Dedifferentiated amniotic fluid mesenchymal stem cell (primary cell): ENCODE measurements at regions not wholly inside any gene's neighbourhood (a gene's known extent, or its start where the extent isn't known, plus 50 kb on each side); places are given as distances from the start of the nearest gene placed in this dataset.
"Not testable (repeated sequence)": the region's sequence is repeated elsewhere in the genome, so short reads cannot be mapped to it uniquely, and the experiment has no call there.

ENCODE experiments used
- DNase-seq: peaks from one replicate; pipeline ENCODE4 v3.0.0-alpha.2; 2016; ENCODE audit errors: extremely low spot score

- not testable (repeated sequence) for DNase-seq
Measured at GRCh38 chr10:53342531-53342930, 569.9 kb upstream of the MBL2 start.

DNA sequence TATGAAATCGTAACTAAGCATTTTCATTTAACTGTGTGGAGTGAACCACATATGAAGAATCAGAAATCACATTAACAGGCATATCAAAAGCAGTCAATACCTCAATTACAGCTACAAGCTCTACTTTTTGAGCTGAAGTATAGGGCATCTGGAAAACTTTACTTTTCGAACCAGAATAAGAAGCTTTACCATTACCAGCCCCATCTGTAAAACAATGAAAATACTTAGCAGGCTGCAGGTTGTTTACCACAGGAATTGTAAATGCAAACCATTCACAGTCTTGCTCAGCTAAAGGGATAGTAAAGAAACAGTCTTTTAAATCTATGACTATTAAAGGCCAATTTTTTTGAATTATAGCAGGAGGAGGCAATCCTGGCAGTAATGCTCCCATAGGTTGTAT lies 565.6 kb upstream of the MBL2 start:
- DNase-seq = not testable (repeated sequence)

DNA sequence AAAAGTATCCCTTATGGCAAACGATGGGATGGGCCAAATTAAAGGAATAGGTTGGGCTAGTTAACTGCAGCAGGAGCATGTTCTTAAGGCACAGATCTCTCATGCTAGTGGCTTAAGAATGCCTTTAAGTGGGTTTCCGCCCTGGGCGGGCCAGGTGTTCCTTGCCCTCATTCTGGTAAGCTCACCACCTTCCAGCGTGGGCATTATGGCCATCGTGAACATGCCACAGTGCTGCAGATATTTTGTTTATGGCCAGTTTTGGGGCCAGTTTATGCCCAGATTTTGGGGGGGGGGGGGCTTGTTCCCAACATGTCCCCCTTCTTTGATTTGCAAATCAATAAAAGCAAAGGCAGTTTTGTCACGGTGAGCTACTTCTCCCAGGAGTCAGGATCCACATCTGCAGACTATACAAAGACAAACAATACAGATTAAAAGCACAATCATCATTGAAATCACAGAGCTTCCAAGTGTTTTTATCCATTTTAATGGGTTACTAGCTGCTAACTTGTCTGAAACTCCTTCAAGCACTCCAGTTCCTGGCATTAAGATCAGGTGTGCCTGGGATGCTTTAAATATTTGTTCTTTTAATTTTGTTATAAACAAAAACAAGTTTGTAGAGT lies 563.3 kb upstream of the MBL2 start:
- DNase-seq = not testable (repeated sequence)

GRCh38 chr10:53331460-53331859 lies 558.9 kb upstream of the MBL2 start:
- DNase-seq = no peak

GRCh38 chr10:53326401-53327305 lies 554.1 kb upstream of the MBL2 start:
- DNase-seq = not testable (repeated sequence)

GRCh38 chr10:53325066-53325465 lies 552.5 kb upstream of the MBL2 start:
- no peak for DNase-seq

- peak; percentile 43 for DNase-seq
Measured at GRCh38 chr10:53315709-53316108, 543.1 kb upstream of the MBL2 start.

DNA sequence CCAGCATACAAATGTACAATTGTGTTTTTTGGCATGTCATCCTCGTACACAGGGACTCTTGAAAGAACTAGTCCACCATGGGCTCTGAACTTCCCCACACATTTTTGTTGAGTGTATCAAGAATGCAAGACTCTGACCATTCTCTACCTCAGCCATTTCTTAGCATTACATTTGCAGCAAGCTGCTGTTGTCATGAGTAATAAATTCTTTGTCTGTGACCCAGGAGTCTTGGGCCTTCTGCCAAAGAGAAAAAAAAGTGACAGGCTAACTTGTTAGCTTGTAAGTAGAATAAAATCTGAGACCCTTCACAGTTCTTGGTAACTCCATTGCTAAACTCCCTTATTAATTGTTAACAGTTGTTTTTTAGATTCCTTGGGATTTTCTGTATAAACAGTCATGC lies 542.3 kb upstream of the MBL2 start:
- DNase-seq = peak; percentile 92

- no peak for DNase-seq
Measured at GRCh38 chr10:53298443-53298842, 525.9 kb upstream of the MBL2 start.

- DNase-seq = no peak
Measured at GRCh38 chr10:53284615-53285182, 512.1 kb upstream of the MBL2 start.

DNA sequence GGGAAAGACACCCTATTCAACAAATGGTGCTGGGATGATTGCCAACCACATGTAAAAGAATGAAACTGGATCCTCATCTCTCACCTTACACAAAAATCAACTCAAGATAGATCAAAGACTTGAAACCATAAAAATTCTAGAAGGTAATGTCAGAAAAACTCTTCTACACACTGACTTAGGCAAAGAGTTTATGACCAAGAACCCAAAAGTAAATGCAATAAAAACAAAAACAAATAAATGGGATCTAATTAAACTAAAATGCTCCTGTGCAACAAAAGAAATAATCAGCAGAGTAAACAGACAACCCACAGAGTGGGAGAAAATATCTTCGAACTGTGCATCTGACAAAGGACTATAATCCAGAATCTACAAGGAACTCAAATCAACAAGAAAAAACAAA lies 504.2 kb upstream of the MBL2 start:
- DNase-seq = no peak

DNA sequence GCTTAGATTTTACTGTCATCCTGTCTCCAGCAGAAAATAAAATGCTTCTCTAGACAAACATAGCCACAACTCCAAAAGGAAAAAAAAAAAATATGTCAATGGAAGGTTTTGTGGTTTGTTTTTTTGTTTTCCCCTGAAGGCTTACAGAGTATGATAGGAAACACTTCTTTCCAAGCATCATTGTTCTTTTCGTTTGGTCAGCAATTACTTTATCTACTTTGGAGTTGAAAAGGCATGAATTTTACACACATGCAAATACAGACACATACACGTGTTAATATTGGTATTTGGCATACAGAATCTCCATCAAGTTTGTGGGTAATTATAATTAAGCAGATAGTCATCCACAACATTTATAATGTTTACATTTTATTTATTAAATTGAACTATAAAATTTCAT lies 496.9 kb upstream of the MBL2 start:
- DNase-seq = no peak

DNA sequence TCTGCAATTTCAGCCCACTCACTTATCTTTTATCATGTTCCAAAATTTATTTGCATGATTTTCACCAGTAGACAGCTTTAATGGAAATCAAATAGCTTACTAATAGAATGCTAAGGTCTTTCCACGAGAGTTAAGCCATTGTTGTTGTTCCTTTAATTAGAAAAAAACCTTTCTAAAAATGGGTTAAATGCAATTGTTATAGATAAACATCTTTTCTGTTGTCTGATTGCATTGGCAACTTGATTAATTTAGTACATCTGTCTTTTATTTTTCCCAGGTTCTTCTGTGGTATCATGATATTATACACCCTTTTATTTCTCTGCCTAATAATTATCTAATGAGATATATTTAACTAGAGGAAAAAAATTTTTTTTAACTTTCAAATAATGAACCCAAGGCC lies 487.6 kb upstream of the MBL2 start:
- DNase-seq = no peak

GRCh38 chr10:53256623-53257022 lies 484.0 kb upstream of the MBL2 start:
- DNase-seq = no peak

GRCh38 chr10:53255661-53256205 lies 483.1 kb upstream of the MBL2 start:
- DNase-seq = no peak

DNA sequence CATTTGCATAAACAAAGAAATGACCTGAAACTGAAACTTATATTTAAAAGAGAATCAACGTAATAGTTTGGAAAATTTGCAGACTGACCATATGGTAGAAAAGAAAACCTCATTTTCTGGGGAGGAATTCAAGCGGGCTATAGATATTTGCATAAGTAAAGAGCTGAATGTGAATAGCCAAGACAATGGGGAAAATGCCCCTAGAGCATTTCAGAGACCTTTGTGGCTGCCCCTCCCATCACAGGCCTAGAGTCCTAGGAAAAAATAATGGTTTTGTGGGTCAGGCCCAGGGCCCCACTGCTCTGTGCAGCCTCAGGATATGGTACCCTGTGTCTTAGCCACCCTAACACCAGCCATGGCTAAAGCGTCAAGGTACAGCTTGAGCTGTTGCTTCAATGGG lies 480.6 kb upstream of the MBL2 start:
- DNase-seq = no peak

GRCh38 chr10:53239873-53240272 lies 467.3 kb upstream of the MBL2 start:
- DNase-seq = no peak

GRCh38 chr10:53236941-53237340 lies 464.4 kb upstream of the MBL2 start:
- DNase-seq = no peak

GRCh38 chr10:53233749-53234148 lies 461.2 kb upstream of the MBL2 start:
- DNase-seq = no peak

GRCh38 chr10:53230651-53231050 lies 458.1 kb upstream of the MBL2 start:
- no peak for DNase-seq

DNA sequence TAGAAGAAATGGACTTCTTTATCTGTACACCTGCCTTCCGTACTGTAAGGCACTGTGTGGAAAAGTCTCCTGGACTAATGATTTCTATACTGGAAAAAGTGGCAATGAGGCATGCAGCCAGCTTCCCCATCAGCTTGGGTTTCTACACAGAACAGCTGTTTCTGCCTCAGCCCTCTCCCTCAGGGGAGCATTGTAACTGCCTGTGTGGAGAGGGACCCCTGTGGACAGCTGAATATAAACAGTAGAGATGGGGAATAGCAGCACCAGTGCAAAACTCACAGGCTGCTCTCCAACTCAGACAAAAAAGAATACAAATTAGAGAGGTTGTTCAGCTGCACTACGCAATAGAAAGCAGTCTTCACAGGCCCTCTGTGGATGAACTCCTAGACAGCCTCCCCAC lies 451.3 kb upstream of the MBL2 start:
- no peak for DNase-seq

DNA sequence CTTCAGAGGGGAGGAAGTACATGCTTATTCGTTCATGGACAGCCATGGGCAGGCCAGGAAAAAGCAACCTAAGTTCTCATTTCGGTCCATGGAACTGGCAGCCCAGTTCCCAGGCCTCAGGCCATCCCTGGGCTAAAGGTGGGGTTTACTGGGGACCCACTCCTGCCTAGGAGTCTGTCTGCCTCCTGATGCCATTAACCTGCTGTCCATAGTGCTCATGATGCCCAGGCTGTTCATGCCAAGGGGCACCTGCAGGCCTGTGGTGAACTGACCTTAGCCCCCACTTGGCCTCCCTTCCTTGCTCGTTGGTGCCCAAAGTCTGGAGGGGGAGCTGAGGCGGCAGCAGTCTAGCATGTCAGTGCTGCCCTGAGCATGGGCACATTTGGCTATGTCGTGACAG lies 450.2 kb upstream of the MBL2 start:
- DNase-seq = no peak
